Ascending aorta (tissue), 2 donors: ENCODE measurements at regions not wholly inside any gene's neighbourhood (a gene's known extent, or its start where the extent isn't known, plus 50 kb on each side); places are given as distances from the start of the nearest gene placed in this dataset.

ENCODE experiments used
- DNase-seq, 2 donors: peaks; one replicate each; pipeline ENCODE4 v3.0.0-alpha.2; 2019; ENCODE audit warnings: low spot score in 2 of 2
- H3K27ac ChIP-seq, 2 donors: fragments of 200-600 bp; sonication (generic); one replicate each; pipeline ENCODE4 v1.5.1; 2016 to 2017; ENCODE audit warnings: mild to moderate bottlenecking in 1 of 2
- H3K27me3 ChIP-seq: fragments of 200-600 bp; sonication (generic); one replicate; pipeline ENCODE4 v1.5.1; 2017
- H3K36me3 ChIP-seq, 2 donors: fragments of 200-600 bp; sonication (generic); one replicate each; pipeline ENCODE4 v1.5.1; 2016
- H3K4me1 ChIP-seq, 2 donors: fragments of 200-600 bp; sonication (generic); one replicate each; pipeline ENCODE4 v1.5.1; 2016 to 2017; ENCODE audit warnings: mild to moderate bottlenecking in 1 of 2
- H3K4me3 ChIP-seq, 2 donors: fragments of 200-600 bp; sonication (generic); one replicate each; pipeline ENCODE4 v1.5.1; 2016 to 2017; ENCODE audit warnings: mild to moderate bottlenecking in 1 of 2
- H3K9me3 ChIP-seq, 2 donors: fragments of 200-600 bp; sonication (generic); one replicate each; pipeline ENCODE4 v1.5.1; 2016
- intact Hi-C: fragments of 100-400 bp; cut with DNase I; formaldehyde crosslinking; loops from one replicate; pipeline ENCODE4 v1.15.1; 2023
- TF ChIP-seq, protein P1 (sequence below), 3 experiments: fragments of 200-600 bp in 2 of 3; fragments of 450-650 bp in 1 of 3; sonication (generic) in 2 of 3; IDR thresholded peaks; one replicate each; pipeline ENCODE4 v1.5.1; 2016 to 2019; ENCODE audit warnings: antibody characterized with exemption in 3 of 3, mild to moderate bottlenecking in 1 of 3, moderate library complexity in 1 of 3

GRCh38 chr2:49241991-49242390, 87.7 kb upstream of the FSHR start:
- Histone ChIP-seq H3K27ac (no peak overlapping the region), H3K36me3 (no peaks in the 10 kb centered on the region), H3K4me3 (no peak overlapping the region), H3K9me3 (no peaks in the 10 kb centered on the region), H3K27me3 (no peaks in the 10 kb centered on the region), H3K4me1 (no peaks in the 10 kb centered on the region)
- intact Hi-C loops = no loop called here
- DNase-seq = no peak
- TF ChIP-seq, protein P1, sequence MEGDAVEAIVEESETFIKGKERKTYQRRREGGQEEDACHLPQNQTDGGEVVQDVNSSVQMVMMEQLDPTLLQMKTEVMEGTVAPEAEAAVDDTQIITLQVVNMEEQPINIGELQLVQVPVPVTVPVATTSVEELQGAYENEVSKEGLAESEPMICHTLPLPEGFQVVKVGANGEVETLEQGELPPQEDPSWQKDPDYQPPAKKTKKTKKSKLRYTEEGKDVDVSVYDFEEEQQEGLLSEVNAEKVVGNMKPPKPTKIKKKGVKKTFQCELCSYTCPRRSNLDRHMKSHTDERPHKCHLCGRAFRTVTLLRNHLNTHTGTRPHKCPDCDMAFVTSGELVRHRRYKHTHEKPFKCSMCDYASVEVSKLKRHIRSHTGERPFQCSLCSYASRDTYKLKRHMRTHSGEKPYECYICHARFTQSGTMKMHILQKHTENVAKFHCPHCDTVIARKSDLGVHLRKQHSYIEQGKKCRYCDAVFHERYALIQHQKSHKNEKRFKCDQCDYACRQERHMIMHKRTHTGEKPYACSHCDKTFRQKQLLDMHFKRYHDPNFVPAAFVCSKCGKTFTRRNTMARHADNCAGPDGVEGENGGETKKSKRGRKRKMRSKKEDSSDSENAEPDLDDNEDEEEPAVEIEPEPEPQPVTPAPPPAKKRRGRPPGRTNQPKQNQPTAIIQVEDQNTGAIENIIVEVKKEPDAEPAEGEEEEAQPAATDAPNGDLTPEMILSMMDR (IDR thresholded peaks at IDR 0.05) = no peak

DNA sequence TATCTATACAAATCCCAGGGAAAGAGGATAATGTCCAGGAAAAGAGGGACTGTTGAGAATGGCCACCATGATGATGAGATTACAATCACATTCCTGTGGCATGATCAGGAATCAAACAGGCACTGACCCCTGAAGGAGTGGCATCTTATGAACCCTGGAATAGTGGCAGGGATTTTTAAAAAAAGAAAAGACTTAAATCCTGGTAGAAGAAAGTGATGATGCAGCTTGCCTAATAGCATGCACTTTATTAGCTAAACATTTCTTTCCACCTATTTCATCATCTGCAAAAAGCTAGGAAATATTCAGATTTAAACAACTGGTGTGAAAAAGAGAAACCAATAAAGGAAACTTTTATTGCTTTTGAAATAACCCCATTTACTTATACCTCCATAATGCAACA, 87.2 kb upstream of the FSHR start:
- H3K4me3 ChIP-seq = no peak overlapping the region
- H3K36me3 ChIP-seq = no peaks in the 10 kb centered on the region
- TF ChIP-seq, protein P1 (IDR thresholded peaks at IDR 0.05) = no peak
- no peak for DNase-seq
- H3K9me3 ChIP-seq = no peaks in the 10 kb centered on the region
- no peaks in the 10 kb centered on the region for H3K4me1 ChIP-seq
- H3K27me3 ChIP-seq = no peaks in the 10 kb centered on the region
- H3K27ac ChIP-seq = no peak overlapping the region
- intact Hi-C loops = no loop called here

DNA sequence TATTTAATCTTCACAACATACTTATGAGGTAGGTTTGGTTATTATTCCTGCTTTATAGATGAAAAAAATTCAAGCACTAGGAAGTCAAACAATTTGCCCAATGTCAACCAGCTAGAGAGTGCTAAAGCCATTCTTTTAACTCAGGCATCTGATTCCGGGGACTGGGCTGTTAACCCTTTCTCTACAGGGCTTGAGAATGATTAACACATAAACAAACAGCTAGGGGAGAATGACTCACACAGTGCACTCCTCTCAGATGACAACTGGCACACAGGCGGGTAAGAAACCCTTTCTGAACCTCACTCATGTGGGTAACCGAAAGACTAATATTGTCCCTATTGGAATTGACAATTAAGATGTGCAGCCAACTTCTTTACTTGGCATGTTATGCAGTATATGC, 86.3 kb upstream of the FSHR start:
- H3K4me1 ChIP-seq = no peaks in the 10 kb centered on the region
- H3K36me3 ChIP-seq = no peaks in the 10 kb centered on the region
- TF ChIP-seq, protein P1 (IDR thresholded peaks at IDR 0.05) = no peak
- no peak for DNase-seq
- intact Hi-C loops = no loop called here
- H3K27me3 ChIP-seq = no peaks in the 10 kb centered on the region
- H3K9me3 ChIP-seq = no peaks in the 10 kb centered on the region
- H3K4me3 ChIP-seq = no peak overlapping the region
- H3K27ac ChIP-seq = no peak overlapping the region

DNA sequence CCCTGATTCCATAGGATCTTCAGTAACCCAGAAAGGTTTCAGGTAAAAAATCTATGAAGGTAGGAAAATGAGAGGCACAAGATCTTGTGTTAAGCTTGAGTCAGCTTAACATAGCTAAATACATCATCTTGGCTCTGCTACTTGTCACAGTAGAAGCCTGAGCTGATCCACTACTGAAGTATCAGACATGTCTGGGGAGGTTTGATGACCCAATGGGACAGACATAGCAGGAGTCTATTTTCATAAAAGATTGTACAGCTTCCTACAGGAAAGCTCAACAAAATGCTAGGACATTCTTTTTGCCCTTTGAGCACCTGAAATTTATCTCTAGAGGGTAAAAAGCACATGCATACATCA, 84.3 kb upstream of the FSHR start:
- Histone ChIP-seq H3K4me1 (no peaks in the 10 kb centered on the region), H3K36me3 (no peaks in the 10 kb centered on the region), H3K4me3 (no peak overlapping the region), H3K9me3 (no peaks in the 10 kb centered on the region), H3K27me3 (no peaks in the 10 kb centered on the region), H3K27ac (no peak overlapping the region)
- intact Hi-C loops = no loop called here
- DNase-seq = no peak
- TF ChIP-seq, protein P1 (IDR thresholded peaks at IDR 0.05) = no peak

DNA sequence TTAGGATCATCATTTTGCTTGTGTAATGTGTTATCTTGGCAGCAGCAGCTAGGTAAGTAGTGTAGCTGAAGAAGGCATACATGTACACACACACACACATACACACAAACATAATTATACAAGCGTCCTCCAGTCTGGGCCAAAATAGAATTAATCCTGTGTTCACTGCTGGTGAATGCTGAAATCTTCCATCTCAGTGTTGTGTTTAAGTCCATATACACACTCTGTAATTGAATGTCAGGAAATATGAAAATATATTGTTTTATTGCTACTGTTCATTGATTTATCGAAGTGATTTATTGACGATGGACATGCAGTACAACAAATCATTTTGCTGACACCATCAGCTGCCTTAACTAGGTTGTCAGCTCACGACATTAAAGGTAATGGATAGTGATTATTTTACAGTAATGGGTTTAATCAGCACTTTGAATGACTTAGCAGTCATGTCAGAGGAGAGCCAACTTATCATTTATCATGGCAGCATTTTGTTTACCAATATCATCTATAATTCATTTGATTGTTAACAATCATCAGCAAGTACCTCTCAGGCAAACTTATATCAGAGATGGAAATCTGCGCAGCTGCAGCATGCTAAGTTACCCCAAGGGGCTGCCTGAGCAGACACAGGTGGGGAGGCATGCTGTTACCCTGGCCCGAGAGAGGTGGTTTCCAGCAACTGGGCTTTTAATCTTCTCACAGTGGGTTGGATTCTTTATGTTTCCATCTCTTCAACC, 83.7 kb upstream of the FSHR start:
- TF ChIP-seq, protein P1 (IDR thresholded peaks at IDR 0.05) = no peak
- Histone ChIP-seq H3K4me3 (no peak overlapping the region), H3K9me3 (no peaks in the 10 kb centered on the region), H3K27ac (no peak overlapping the region), H3K27me3 (no peaks in the 10 kb centered on the region), H3K4me1 (no peaks in the 10 kb centered on the region), H3K36me3 (no peaks in the 10 kb centered on the region)
- no peak for DNase-seq
- intact Hi-C loops = no loop called here

DNA sequence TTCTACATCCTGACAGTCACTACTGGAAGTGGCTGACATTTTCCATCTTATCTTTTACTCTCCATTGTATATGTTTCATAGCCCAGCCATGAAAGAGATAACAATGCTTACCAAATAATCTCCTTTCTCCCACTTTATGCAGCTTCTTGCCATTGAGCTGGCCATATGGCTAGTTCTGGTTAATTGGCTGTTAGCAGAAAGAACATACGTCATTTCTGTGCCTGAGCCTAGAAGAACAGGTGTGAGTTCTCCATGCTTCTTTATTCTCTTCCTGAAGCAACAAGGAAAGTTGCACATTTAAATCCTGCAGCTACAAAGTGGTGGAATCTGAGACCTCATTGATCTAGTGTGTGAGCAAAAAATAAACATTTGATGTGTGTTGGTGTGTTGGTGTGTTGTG, 82.0 kb upstream of the FSHR start:
- Histone ChIP-seq H3K4me1 (no peaks in the 10 kb centered on the region), H3K36me3 (no peaks in the 10 kb centered on the region), H3K27me3 (no peaks in the 10 kb centered on the region), H3K27ac (no peak overlapping the region), H3K9me3 (peaks cover 0 to 4% of the 10 kb centered on the region in 2 donors), H3K4me3 (no peak overlapping the region)
- TF ChIP-seq, protein P1 (IDR thresholded peaks at IDR 0.05) = no peak
- DNase-seq = no peak
- intact Hi-C loops = no loop called here
